OCI-LY7 (cell line): ENCODE measurements at regions not wholly inside any gene's neighbourhood (a gene's known extent, or its start where the extent isn't known, plus 50 kb on each side); places are given as distances from the start of the nearest gene placed in this dataset.

Source experiments
- BruUV-seq: library from RNA; stranded (reverse); fragments of 400-500 nt; replicated peaks from 2 replicates; lab custom pipeline; 2021; lab: Mats Ljungman, UMichigan
- CTCF ChIA-PET: fragments of 300-600 bp; sonication (Branson Sonifier 250); formaldehyde crosslinking; loops from one replicate; lab custom pipeline; 2022; ENCODE audit warnings: antibody characterized with exemption; ENCODE audit not compliant: unreplicated experiment; lab: Charles Lee
- POLR2A ChIA-PET: fragments of 300-600 bp; sonication (Branson Sonifier 250); formaldehyde crosslinking; loops from one replicate; lab custom pipeline; 2022; ENCODE audit warnings: antibody characterized with exemption; lab: Charles Lee
- DNase-seq: peaks from one replicate; pipeline ENCODE4 v3.0.0-alpha.2; 2015; ENCODE audit warnings: low spot score
- H2AFZ ChIP-seq: fragments of 200-600 bp; sonication (generic), shearing (Covaris generic); 2 replicates; pipeline ENCODE4 v1.6.1; 2014; ENCODE audit warnings: mild to moderate bottlenecking, antibody characterized with exemption, low read length, moderate library complexity
- H3K27ac ChIP-seq: fragments of 200-600 bp; sonication (generic); 2 replicates; pipeline ENCODE4 v1.5.1; 2014; ENCODE audit warnings: mixed run types, low read depth, mild to moderate bottlenecking, moderate library complexity, low read length, inconsistent platforms; ENCODE audit not compliant: poor library complexity, severe bottlenecking
- H3K36me3 ChIP-seq: fragments of 200-600 bp; sonication (generic); 2 replicates; pipeline ENCODE4 v1.6.1; 2014; ENCODE audit warnings: mild to moderate bottlenecking, antibody characterized with exemption, low read length, moderate library complexity, mixed read lengths; ENCODE audit not compliant: insufficient read depth
- H3K4me1 ChIP-seq: fragments of 200-600 bp; sonication (generic); 2 replicates; pipeline ENCODE4 v1.5.1; 2014; ENCODE audit warnings: mild to moderate bottlenecking, low read length; ENCODE audit not compliant: insufficient read depth, poor library complexity, severe bottlenecking
- H3K4me2 ChIP-seq: fragments of 200-600 bp; sonication (generic); 2 replicates; pipeline ENCODE4 v1.6.1; 2014; ENCODE audit warnings: mild to moderate bottlenecking, low read length
- H3K4me3 ChIP-seq: fragments of 200-600 bp; sonication (generic); 2 replicates; pipeline ENCODE4 v1.5.1; 2014; ENCODE audit warnings: mild to moderate bottlenecking, low read depth, low read length; ENCODE audit not compliant: poor library complexity, severe bottlenecking
- H3K79me2 ChIP-seq: fragments of 200-600 bp; sonication (generic); 2 replicates; pipeline ENCODE4 v1.6.1; 2016; ENCODE audit warnings: low read depth, mild to moderate bottlenecking, low read length, moderate library complexity, mixed read lengths; ENCODE audit not compliant: insufficient read depth
- H3K9me2 ChIP-seq: fragments of 200-600 bp; sonication (generic); 2 replicates; pipeline ENCODE4 v1.6.1; 2016; ENCODE audit warnings: mild to moderate bottlenecking, low read length, mixed read lengths; ENCODE audit not compliant: insufficient read depth
- H3K9me3 ChIP-seq: fragments of 200-600 bp; sonication (generic); 2 replicates; pipeline ENCODE4 v1.6.1; 2014; ENCODE audit warnings: mild to moderate bottlenecking, mixed run types, low read length, mixed read lengths
- H4K20me1 ChIP-seq: fragments of 200-600 bp; sonication (generic); 2 replicates; pipeline ENCODE4 v1.6.1; 2014; ENCODE audit warnings: mild to moderate bottlenecking, antibody characterized with exemption, low read length, moderate library complexity, mixed read lengths; ENCODE audit not compliant: insufficient read depth
- CTCF ChIP-seq: fragments of 200-600 bp; sonication (generic); conservative IDR thresholded peaks from 2 replicates; pipeline ENCODE4 v1.5.1; 2014; ENCODE audit warnings: mild to moderate bottlenecking, antibody characterized with exemption, low read length, moderate library complexity, mixed read lengths
- EZH2phosphoT487 ChIP-seq: fragments of 200-600 bp; sonication (generic); IDR thresholded peaks from 2 replicates; pipeline ENCODE4 v1.6.1; 2018; ENCODE audit warnings: low read depth, borderline replicate concordance, mild to moderate bottlenecking, mixed run types, antibody characterized with exemption, low read length, moderate library complexity, mixed read lengths
- intact Hi-C: fragments of 100-400 bp; cut with micrococcal nuclease; formaldehyde crosslinking; loops from one replicate; pipeline ENCODE4 v1.10.0; 2022; ENCODE audit not compliant: unreplicated experiment

GRCh38 chr13:27011661-27012060 is 159.9 kb downstream of the USP12 start:
- Histone ChIP-seq H3K4me1 (no peaks in the 10 kb centered on the region), H3K27ac (no peak overlapping the region), H3K79me2 (no peaks in the 10 kb centered on the region), H4K20me1 (no peaks in the 10 kb centered on the region), H3K4me3 (no peak overlapping the region), H3K4me2 (no peak overlapping the region), H3K36me3 (no peaks in the 10 kb centered on the region), H3K9me2 (no peaks in the 10 kb centered on the region), H3K9me3 (no peaks in the 10 kb centered on the region), H2AFZ (no peak overlapping the region)
- TF ChIP-seq CTCF (no peak), EZH2phosphoT487 (no peak)
- DNase-seq = no peak
- intact Hi-C loops = no loop called here
- ChIA-PET CTCF (no interaction called here), POLR2A (no interaction called here)
- BruUV-seq = no TSS peak

GRCh38 chr13:27008733-27009132 is 162.9 kb downstream of the USP12 start:
- BruUV-seq = no TSS peak
- Histone ChIP-seq H3K79me2 (no peaks in the 10 kb centered on the region), H3K27ac (no peak overlapping the region), H3K4me3 (no peak overlapping the region), H3K4me2 (no peak overlapping the region), H4K20me1 (no peaks in the 10 kb centered on the region), H3K9me2 (no peaks in the 10 kb centered on the region), H3K9me3 (no peaks in the 10 kb centered on the region), H3K4me1 (no peaks in the 10 kb centered on the region), H2AFZ (no peak overlapping the region), H3K36me3 (no peaks in the 10 kb centered on the region)
- POLR2A ChIA-PET = interaction anchor here (0.6 to 1.2 kb wide), 3 partner anchors 11 to 325 kb away, joined by 3 to 14 read pairs (median 4); no protein-coding TSS in a partner anchor
- CTCF ChIA-PET = no interaction called here
- no peak for DNase-seq
- intact Hi-C loops = no loop called here
- TF ChIP-seq CTCF = no peak
- TF ChIP-seq EZH2phosphoT487 = no peak

- BruUV-seq = no TSS peak
- no peaks in the 10 kb centered on the region for H3K9me2 ChIP-seq
- H4K20me1 ChIP-seq = no peaks in the 10 kb centered on the region
- H3K79me2 ChIP-seq = no peaks in the 10 kb centered on the region
- DNase-seq = no peak
- ChIA-PET POLR2A (interaction anchor here (0.9 kb wide), 1 partner anchor 34 kb away, joined by 5 read pairs; no protein-coding TSS in a partner anchor), CTCF (no interaction called here)
- H3K27ac ChIP-seq = no peak overlapping the region
- H3K4me1 ChIP-seq = no peaks in the 10 kb centered on the region
- TF ChIP-seq EZH2phosphoT487 (no peak), CTCF (no peak)
- H2AFZ ChIP-seq = no peak overlapping the region
- no peak overlapping the region for H3K4me3 ChIP-seq
- H3K4me2 ChIP-seq = no peak overlapping the region
- intact Hi-C loops = no loop called here
- H3K9me3 ChIP-seq = no peaks in the 10 kb centered on the region
- no peaks in the 10 kb centered on the region for H3K36me3 ChIP-seq
These were observed 164.4 kb downstream of the USP12 start for GRCh38 chr13:27007166-27007565.
